Non-pigmented ciliary epithelial cell (primary cell): ENCODE measurements at regions not wholly inside any gene's neighbourhood (a gene's known extent, or its start where the extent isn't known, plus 50 kb on each side); places are given as distances from the start of the nearest gene placed in this dataset.
"Not testable (repeated sequence)": the region's sequence is repeated elsewhere in the genome, so short reads cannot be mapped to it uniquely, and the experiment has no call there.

Source experiments
- DNase-seq: peaks from one replicate; pipeline ENCODE4 v3.0.0-alpha.2; 2010; ENCODE audit warnings: low read depth

GRCh38 chr6:81017586-81017985 lies 734.9 kb downstream of the TENT5A start:
- not testable (repeated sequence) for DNase-seq

DNA sequence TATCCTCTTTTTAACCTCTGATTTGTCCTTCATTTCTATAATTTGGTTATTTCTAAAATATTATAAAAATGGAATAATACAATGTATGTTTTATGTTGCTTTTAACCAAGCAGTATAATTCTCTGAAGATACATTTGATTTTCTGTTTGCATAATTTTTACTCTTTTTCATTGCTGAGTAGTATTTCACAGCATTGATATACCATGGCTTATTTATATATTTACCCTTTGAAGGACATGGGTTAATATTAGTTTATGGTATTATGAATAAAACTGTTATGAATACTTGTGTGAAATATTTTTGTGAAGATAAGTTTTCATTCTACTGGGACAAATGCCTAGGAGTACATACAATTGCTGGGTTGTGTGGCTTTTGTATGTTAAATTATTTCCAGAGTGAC lies 748.6 kb downstream of the TENT5A start:
- no peak for DNase-seq

DNA sequence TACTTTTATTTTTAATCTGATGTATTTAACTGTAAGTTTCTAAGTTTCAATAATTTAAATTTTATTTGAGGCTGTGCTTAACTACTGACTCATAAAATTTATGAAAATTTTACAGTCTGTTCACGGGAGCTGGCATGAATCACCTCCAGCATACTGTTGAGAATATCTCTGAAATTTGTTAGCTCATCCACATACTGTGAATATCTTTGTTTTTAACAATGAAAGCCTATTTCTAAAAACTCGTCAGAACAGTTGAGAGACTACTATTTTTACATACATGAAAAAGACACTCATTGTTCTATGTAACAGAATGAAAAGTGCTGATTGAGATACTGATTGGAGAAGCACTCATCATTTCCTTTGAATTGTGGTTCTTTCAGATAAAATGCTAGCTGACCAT lies 749.3 kb downstream of the TENT5A start:
- DNase-seq: peak; percentile 19

GRCh38 chr6:81002126-81002525 lies 750.4 kb downstream of the TENT5A start:
- peak; percentile 10 for DNase-seq

DNA sequence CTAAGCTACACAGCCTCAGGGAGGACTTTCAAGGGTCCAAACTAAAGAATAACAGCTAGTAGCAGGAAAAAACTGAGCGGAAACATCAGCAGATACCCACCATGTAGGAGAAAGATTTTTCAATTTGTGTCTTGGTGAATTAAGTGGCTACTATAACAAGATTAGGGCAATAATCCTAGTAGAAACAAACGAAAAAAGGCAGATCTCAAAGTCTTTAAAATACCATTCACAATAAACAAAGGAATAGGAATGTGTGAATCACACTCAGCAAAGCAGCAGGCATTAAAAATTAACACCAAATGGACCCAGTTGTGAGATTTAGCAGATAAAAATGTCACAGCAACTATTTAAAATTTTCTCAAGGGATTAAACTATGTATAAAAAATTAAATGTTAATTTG lies 761.2 kb downstream of the TENT5A start:
- no peak for DNase-seq

GRCh38 chr6:80988892-80989291 lies 763.6 kb downstream of the TENT5A start:
- no peak for DNase-seq

DNA sequence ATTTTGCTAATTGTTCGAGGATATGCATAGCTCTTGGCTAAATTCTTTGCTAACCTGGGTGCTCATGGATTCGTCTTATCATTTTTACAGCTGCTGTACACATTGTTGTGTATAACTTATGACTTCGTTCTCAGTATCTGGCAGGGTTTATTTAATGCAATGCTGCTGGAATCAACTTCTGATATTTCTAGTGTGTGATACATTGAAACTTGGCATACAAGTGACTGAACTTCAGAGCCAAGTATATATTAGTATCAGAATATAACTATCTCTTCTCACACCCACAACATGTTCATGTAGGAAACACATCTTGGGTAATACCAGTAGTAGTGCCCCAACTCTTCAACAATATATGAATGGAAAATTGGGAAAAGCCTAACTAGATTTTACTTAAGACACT lies 764.2 kb downstream of the TENT5A start:
- no peak for DNase-seq

DNA sequence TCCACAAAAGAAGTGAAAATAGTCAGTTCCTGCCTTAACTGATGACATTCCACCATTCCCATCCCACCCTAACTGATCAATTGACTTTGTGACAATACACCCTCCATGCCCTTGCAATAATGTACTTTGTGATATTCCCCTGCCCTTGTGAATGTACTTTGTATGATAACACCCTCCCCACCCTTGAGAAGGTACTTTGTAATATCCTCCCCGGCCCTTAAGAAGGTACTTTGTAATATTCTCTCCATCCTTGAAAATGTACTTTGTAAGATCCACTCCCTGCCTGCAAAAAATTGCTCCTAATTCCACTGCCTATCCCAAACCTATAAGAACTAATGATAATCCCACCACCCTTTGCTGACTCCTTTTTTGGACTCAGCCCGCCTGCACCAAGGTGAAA lies 771.3 kb downstream of the TENT5A start:
- not testable (repeated sequence) for DNase-seq

GRCh38 chr6:80976336-80976735 lies 776.1 kb downstream of the TENT5A start:
- no peak for DNase-seq

GRCh38 chr6:80974579-80974978 lies 777.9 kb downstream of the TENT5A start:
- no peak for DNase-seq

GRCh38 chr6:80969439-80969838 lies 783.0 kb downstream of the TENT5A start:
- DNase-seq: no peak

GRCh38 chr6:80967609-80968008 lies 784.9 kb downstream of the TENT5A start:
- DNase-seq: no peak

GRCh38 chr6:80962382-80962781 lies 790.1 kb downstream of the TENT5A start:
- DNase-seq: no peak

DNA sequence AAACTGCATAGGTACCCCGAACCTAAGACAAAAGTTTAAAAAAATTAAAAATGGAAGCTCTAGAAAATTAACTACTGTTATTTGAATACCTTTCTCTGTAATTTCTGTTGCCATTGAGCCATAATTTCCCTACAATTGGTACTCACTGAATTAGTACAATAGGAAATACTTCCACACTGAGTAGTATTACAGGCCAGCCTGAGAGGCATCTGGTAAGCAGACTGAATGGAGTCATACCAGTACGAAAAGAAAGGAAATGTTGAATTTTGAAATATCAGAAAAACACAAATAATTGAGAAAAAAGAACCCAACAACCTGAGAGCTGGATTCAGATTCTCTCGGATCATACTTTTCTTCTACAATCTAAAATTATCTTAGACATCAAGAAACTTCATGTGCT lies 791.3 kb downstream of the TENT5A start:
- no peak for DNase-seq

- DNase-seq: no peak
These were observed 793.4 kb downstream of the TENT5A start for GRCh38 chr6:80959034-80959433.

DNA sequence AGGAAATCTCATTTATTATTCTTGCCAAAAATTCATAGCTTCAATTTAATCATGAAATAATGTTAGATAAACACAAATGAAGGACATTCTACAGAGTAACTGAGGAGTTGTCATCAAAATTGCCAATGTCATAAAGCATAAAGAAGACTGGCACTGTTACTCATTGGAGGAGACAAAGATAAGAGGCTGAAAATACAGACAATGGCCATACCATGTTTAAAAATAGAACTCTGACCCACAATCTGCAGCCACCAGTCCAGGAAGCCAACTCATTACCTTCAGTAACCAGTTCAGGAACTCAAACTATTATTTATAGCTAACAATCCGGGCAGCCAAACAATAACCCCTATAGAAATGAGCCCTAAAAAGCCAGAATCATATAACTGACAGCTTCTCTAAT lies 795.6 kb downstream of the TENT5A start:
- DNase-seq: no peak

DNA sequence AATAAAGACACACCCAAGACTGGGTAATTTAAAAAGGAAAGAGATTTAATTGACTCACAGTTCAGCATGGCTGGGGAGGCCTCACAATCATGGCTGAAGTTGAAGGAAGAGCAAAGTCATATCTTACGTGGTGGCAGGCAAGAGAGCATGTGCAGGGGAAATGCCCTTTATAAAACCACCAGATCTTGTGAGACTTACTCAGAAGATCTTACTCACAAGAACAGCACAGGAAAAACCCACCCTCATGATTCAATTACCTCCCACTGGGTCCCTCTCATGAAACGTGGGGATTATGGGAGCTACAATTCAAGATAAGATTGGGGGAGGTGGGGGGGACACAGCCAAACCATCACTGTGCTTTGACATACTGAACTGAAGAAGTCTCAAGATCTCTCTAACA lies 800.0 kb downstream of the TENT5A start:
- DNase-seq: not testable (repeated sequence)

- no peak for DNase-seq
These were observed 806.1 kb downstream of the TENT5A start for GRCh38 chr6:80946402-80946801.

DNA sequence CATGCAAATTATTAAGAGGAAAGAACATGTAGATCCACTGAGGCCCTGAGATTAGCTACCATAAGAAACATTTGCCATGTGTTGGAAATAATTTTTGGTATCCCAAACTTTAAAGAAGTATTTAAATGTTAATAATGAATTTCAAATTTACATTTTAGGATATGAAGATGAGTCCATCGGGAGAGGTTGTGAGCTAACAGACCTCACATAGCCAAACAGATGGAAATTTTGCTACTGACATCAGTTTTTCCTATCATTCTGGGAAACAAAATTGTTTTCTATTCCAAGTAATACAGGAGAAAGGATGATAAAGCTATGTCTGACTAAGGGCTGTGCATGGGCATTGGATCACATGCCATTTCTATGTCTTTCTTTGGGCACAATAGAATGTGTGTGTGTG lies 809.6 kb downstream of the TENT5A start:
- DNase-seq: no peak

DNA sequence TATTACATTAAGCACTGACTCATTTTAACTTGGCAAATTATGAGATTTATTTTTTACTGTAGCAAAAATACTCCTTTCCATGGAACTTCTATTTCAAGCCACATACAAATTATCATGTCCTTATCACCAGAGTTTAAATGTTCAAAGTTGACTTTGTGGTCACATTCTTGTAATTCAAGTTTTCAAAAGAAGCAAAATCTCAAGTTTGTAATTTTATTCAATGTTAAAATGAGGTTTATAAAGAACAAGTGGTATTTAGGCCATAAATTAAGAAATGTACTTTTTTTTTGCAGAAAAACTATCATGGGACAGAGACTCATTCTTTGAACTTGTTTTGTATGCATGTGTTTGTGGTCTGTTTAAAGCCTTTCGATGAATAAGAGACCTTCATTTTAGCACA lies 811.5 kb downstream of the TENT5A start:
- DNase-seq: no peak

DNA sequence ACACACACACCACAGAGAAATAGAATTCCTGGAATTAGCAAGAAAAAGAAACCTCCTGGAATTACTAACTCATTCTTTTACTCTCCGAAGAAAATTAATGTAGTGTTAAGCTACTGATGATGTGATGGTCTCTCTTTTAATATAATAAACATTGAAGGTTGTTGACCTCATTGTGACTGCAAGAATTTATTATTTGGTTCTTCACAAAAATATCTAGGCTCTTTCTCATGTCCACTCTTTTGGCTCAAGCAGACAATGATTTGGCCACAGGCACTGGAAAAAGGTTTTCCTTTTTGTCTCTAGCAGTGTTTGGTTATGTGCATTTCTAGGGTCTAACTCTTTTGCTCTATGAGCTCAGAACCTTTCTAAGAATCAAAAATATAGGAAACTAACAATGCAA lies 811.9 kb downstream of the TENT5A start:
- DNase-seq: no peak

- no peak for DNase-seq
These were observed 812.6 kb downstream of the TENT5A start for GRCh38 chr6:80939898-80940297.

DNA sequence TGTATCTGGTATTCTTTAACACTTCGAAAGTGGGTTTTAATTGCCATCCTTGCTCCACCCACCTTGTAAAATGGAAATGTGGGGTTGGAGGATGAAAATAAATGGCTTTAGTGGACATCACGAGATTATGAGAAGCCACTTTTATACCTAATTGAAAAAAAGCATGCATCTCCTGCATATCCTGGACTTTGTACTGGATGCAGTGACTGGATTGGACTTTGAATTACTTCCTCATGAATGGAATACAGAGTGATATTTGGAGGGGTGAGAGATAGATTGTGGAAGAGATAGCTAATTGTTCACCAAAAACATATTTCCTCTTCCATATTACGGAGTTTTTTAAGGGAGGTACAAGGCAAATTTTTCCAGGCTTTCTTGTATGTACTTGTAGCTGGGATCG lies 813.0 kb downstream of the TENT5A start:
- DNase-seq: no peak

- no peak for DNase-seq
These were observed 814.4 kb downstream of the TENT5A start for GRCh38 chr6:80938131-80938530.

- DNase-seq: peak; percentile 48
These were observed 820.1 kb downstream of the TENT5A start for GRCh38 chr6:80932359-80932758.
